Activated CD8-positive, alpha-beta T cell treated with anti-CD3 and anti-CD28 coated beads for 36 hours (primary cell): ENCODE measurements at regions not wholly inside any gene's neighbourhood (a gene's known extent, or its start where the extent isn't known, plus 50 kb on each side); places are given as distances from the start of the nearest gene placed in this dataset.
"Not testable (repeated sequence)": the region's sequence is repeated elsewhere in the genome, so short reads cannot be mapped to it uniquely, and the experiment has no call there.

Source experiments
- ATAC-seq: fragments of 200-7000 bp; cut with Tn5 transposase; one replicate; pipeline ENCODE4 v1.10.0; 2021; ENCODE audit warnings: mild to moderate bottlenecking, moderate library complexity
- CTCF ChIA-PET: fragments of 350-600 bp; sonication (Branson Sonifier 250); formaldehyde crosslinking; loops from one replicate; lab custom pipeline; 2021; ENCODE audit warnings: antibody characterized with exemption; lab: Charles Lee
- POLR2A ChIA-PET: fragments of 350-600 bp; sonication (Branson Sonifier 250); formaldehyde crosslinking; loops from one replicate; lab custom pipeline; 2021; ENCODE audit warnings: antibody characterized with exemption; lab: Charles Lee
- DNase-seq: peaks from one replicate; pipeline ENCODE4 v3.0.0-alpha.2; 2020
- H3K27ac Mint-ChIP-seq: one replicate; pipeline ENCODE4 v1.8.0; 2021; ENCODE audit warnings: mild to moderate bottlenecking, mixed read lengths
- H3K27me3 Mint-ChIP-seq: one replicate; pipeline ENCODE4 v1.8.0; 2021; ENCODE audit warnings: mixed read lengths
- H3K36me3 Mint-ChIP-seq: one replicate; pipeline ENCODE4 v1.8.0; 2021; ENCODE audit warnings: low read depth, mixed read lengths
- H3K4me1 Mint-ChIP-seq: one replicate; pipeline ENCODE4 v1.8.0; 2021; ENCODE audit warnings: low read depth, mixed read lengths
- H3K4me3 Mint-ChIP-seq: one replicate; pipeline ENCODE4 v1.8.0; 2021; ENCODE audit warnings: mild to moderate bottlenecking, moderate library complexity, mixed read lengths
- H3K9me3 Mint-ChIP-seq: one replicate; pipeline ENCODE4 v1.8.0; 2021; ENCODE audit warnings: mixed read lengths
- CTCF ChIP-seq: fragments of 200-600 bp; IDR thresholded peaks from one replicate; pipeline ENCODE4 v1.8.0; 2022; ENCODE audit warnings: antibody characterized with exemption, mild to moderate bottlenecking
- intact Hi-C: fragments of 100-400 bp; cut with micrococcal nuclease; formaldehyde crosslinking; loops from one replicate; pipeline ENCODE4 v1.10.0; 2022

- Mint-ChIP-seq H3K4me3 (no peak overlapping the region), H3K27me3 (no peaks in the 10 kb centered on the region), H3K9me3 (no peaks in the 10 kb centered on the region), H3K36me3 (no peaks in the 10 kb centered on the region), H3K27ac (no peak overlapping the region), H3K4me1 (peaks cover 12% of the 10 kb centered on the region)
- no peak for TF ChIP-seq CTCF
- ATAC-seq (no peak), DNase-seq (no peak)
- POLR2A ChIA-PET = no interaction called here
- intact Hi-C loops = no loop called here
- CTCF ChIA-PET = no interaction called here
Measured at GRCh38 chr14:97798176-97798575, 1001.0 kb downstream of the VRK1 start.

GRCh38 chr14:97802430-97803373 lies 1005.5 kb downstream of the VRK1 start:
- no peak for TF ChIP-seq CTCF
- H3K27me3 Mint-ChIP-seq = no peaks in the 10 kb centered on the region
- intact Hi-C loops = no loop called here
- H3K36me3 Mint-ChIP-seq = no peaks in the 10 kb centered on the region
- no peak overlapping the region for H3K27ac Mint-ChIP-seq
- peaks cover 7% of the 10 kb centered on the region for H3K4me1 Mint-ChIP-seq
- H3K9me3 Mint-ChIP-seq = peaks cover 1% of the 10 kb centered on the region
- DNase-seq (no peak), ATAC-seq (no peak)
- CTCF ChIA-PET = no interaction called here
- POLR2A ChIA-PET = no interaction called here
- no peak overlapping the region for H3K4me3 Mint-ChIP-seq

GRCh38 chr14:97804056-97804455 lies 1006.9 kb downstream of the VRK1 start:
- intact Hi-C loops = no loop called here
- DNase-seq (no peak), ATAC-seq (no peak)
- no peak for TF ChIP-seq CTCF
- H3K4me3 Mint-ChIP-seq = no peak overlapping the region
- ChIA-PET POLR2A (no interaction called here), CTCF (no interaction called here)
- H3K36me3 Mint-ChIP-seq = no peaks in the 10 kb centered on the region
- peaks cover 1% of the 10 kb centered on the region for H3K9me3 Mint-ChIP-seq
- no peaks in the 10 kb centered on the region for H3K4me1 Mint-ChIP-seq
- H3K27me3 Mint-ChIP-seq = no peaks in the 10 kb centered on the region
- no peak overlapping the region for H3K27ac Mint-ChIP-seq

- DNase-seq (no peak), ATAC-seq (no peak)
- no peaks in the 10 kb centered on the region for H3K36me3 Mint-ChIP-seq
- H3K4me3 Mint-ChIP-seq = no peak overlapping the region
- no peaks in the 10 kb centered on the region for H3K27me3 Mint-ChIP-seq
- no peak for TF ChIP-seq CTCF
- no peak overlapping the region for H3K27ac Mint-ChIP-seq
- ChIA-PET POLR2A (interaction anchor here (1.0 kb wide), 1 partner anchor 15 kb away, joined by 3 read pairs; no protein-coding TSS in a partner anchor), CTCF (no interaction called here)
- H3K4me1 Mint-ChIP-seq = no peaks in the 10 kb centered on the region
- intact Hi-C loops = no loop called here
- H3K9me3 Mint-ChIP-seq = peaks cover 1% of the 10 kb centered on the region
Measured at GRCh38 chr14:97806891-97807290, 1009.7 kb downstream of the VRK1 start.

GRCh38 chr14:97808541-97808940 lies 1011.4 kb downstream of the VRK1 start:
- CTCF ChIA-PET, H3K9me3 Mint-ChIP-seq, H3K36me3 Mint-ChIP-seq, H3K4me1 Mint-ChIP-seq, intact Hi-C loops, ATAC-seq, H3K27ac Mint-ChIP-seq, DNase-seq, H3K4me3 Mint-ChIP-seq, POLR2A ChIA-PET, H3K27me3 Mint-ChIP-seq: not testable (repeated sequence)
